ENCODE measurements at regions not wholly inside any gene's neighbourhood (a gene's known extent, or its start where the extent isn't known, plus 50 kb on each side); places are given as distances from the start of the nearest gene placed in this dataset.
"Not testable (repeated sequence)": the region's sequence is repeated elsewhere in the genome, so short reads cannot be mapped to it uniquely, and the experiment has no call there.

DNA sequence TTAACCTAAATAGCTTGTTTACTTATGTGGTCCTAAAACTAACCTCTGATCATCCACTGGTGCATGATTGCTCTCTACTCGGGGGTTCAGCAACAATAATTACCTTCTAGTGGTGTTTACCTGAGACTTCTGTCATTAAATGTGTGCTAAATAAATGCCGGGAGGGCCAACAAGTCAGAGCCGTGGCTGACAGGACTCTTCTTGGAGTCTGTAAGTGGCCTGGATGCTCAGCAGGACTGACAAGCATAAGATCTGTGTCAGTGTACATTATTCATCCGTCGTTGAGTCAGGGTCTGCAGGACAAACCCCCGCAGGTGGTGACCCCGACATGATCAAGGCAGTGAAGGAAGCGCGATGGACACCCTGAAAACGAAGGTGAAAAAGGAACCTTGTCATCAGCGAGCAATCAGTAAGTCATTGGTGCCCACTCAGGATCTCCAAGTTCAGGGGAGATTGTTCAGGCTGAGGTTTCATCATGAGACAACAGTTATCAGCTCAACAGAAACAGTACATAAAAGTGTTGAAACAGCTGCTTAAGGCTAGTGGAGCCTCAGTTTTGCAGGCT is 1466.9 kb downstream of the UQCRFS1 start:
- no peak for DNase-seq

DNA sequence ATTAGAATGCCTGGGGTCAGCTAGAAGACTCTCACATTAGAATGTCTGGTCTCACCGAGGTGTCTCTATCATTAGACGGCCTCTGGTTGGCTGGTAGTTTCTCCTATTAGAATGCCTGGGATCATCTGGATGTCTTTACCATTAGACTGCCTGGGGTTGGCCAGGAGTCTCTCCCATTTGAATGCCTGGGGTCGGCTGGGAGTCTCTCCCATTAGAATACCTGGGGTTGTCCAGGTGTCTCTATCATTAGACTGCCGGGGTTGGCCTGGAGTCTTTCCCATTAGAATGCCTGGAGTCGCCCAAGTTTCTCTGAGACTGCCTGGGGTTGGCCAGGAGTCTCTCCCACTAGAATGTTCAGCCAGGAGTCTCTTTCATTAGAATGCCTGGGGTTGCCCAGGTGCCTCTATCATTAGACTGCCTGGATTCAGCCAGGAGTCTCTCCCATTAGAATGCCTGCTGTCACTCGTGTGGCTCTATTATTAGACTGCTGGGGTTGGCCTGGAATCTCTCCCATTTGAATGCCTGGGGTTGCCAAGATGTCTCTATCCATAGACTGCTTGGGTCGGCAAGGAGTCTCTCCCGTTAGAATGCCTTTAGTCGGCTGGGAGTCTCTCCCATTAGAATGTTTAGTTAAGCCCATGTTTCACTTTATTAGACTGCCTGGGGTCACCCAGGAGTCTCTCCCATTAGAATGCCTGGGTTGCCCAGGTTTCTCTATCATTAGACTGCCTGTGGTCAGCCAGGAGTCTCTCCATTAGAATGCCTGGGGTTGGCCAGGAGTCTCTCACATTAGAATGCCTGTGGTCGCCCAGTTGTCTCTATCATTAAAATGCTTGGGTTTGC is 1467.8 kb downstream of the UQCRFS1 start:
- DNase-seq: no peak

DNA sequence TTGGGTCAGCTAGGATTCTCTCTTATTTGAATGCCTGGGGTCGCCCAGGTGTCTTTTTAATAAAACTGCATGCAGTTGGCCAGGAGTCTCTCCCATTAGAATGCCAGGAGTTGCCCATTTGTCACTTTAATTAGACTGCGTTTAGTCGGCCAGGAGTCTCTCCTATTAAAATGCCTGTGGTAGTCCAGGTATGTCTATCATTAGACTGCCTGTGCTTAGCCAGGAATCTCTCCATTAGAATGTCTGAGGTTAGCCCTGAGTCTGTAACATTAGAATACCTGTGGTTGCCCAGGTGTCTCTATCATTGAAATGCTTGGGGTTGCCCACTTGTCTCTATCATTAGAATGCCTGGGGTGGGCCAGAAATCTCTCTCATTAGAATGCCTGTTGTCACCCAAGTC is 1470.9 kb downstream of the UQCRFS1 start:
- no peak for DNase-seq

DNA sequence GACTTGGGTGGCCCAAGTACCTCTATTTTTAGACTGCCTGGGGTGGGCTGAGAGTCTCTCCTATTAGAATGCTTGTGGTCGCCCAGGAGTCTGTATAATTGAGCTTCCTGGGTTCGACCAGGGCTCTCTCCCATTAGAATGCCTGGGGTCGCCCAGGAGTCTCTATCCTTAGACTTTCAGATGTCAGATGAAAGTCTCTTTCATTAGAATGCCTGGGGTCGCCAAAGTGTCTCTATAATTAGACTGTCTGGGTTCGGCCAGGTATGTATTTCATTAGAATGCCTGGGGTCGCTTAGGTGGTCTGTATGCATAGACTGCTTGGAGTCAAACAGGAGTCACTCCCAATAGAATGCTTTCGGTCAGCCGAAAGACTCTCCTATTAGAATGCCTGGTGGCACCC is 1471.7 kb downstream of the UQCRFS1 start:
- DNase-seq: no peak

DNA sequence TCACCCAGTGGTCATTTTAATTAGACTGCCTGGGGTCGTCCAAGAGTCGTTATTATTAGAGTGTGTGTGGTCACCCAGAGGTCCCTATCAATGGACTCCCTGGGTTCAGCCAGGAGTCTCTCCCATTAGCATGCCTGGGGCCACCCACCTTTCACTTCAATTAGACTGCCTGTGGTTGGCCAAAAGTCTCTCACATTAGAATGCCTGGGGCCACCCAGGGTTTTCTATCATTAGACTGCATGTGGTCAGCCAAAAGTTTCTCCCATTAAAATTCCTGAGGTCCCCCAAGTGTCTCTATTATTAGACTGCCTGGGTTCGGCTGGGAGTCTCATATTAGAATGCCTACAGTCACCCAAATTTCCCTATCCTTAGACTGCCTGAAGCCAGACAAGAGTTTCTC is 1472.6 kb downstream of the UQCRFS1 start:
- no peak for DNase-seq

DNA sequence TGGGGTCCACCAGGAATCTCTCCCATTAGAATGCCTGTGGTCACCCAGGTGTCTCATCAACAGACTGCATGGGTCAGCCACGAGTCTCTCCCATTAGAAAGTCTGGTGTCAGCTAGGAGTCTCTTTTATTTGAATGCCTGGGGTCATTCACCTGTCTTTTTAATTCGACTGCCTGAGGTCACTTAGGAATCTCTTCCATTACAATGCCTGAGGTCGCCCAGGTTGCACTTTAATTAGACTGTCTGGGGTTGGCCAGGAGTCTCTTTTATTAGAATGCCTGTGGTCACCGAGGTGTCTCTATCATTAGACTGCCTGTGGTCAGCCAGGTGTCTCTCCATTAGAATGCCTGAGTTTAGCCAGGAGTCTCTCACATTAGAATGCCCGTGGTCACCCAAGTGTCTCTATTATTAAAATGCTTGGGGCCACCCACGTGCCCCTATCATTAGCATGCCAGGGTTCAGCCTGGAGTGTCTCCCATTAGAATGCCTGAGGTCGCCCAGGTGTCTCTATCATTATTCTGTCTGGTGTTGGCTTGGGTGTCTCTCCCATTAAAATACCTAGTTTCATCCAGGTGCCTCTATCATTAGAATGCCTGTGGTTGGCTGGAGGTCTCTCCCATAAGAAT is 1474.3 kb downstream of the UQCRFS1 start:
- no peak for DNase-seq

DNA sequence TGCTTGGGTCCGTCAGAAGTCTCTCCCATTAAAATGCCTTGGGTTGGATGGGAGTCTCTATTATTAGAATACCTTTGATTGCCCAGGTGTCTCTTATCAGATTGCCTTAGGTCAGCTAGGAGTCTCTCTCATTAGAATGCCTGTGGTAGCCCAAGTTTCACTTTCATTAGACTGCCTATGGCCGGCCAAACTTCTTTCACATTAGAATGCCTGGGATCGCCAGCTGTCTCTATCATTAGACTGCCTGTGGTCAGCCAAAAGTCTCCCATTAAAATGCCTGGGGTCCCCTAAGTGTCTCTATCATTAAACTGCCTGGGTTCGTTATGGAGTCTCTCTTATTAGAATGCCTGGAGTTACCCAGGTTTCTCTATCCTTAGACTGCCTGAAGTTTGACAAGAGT is 1476.7 kb downstream of the UQCRFS1 start:
- DNase-seq: no peak

DNA sequence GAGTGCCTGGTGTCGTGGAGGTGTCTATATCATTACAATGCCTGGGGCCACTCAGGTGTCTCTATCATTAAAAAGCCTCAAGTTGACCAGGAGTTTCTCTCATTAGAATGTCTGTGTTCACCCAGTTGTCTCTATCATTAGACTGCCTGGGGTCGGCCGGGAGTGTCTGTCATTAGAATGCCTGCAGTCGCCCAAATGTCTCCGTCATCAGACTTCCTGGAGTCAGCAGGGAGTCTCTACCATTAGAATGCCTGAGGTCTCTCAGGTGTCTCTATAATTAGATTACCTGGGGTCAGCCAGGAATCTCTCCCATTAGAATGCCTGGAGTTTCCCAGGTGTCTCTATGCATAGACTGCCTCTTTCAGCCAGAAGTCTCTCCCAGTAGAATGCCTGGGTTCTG is 1477.6 kb downstream of the UQCRFS1 start:
- no peak for DNase-seq

DNA sequence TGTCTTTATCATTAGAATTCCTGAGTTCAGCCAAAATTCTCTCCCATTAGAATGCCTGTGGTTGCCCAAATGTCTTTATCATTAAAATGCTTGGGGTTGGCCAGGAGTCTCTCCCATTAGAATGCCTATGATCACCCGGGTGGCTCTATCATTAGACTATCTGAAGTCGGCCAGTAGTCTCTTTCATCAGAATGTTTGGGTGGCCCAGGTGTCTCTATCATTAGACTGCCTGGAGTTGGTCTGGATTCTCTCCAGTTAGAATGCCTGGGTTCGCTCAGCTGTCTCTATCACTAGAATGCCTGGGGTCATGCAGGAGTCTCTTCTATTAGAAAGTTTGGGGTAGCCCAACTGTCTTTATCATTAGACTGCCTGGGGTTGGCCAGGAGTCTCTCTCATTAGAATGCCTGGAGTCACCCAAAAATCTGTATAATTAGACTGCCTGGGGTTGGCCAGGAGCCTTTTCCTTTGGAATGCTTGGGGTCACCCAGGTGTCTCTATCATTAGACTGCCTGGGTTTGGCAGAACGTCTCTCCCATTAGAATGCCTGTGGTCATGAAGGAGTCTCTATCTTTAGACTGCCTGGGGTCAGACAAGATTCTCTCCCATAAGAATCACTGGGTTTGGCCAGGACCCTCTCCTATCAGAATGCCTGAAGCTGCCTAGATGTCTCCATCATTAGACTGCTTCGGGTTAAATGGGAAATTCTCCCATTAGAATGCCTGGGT is 1478.3 kb downstream of the UQCRFS1 start:
- no peak for DNase-seq

DNA sequence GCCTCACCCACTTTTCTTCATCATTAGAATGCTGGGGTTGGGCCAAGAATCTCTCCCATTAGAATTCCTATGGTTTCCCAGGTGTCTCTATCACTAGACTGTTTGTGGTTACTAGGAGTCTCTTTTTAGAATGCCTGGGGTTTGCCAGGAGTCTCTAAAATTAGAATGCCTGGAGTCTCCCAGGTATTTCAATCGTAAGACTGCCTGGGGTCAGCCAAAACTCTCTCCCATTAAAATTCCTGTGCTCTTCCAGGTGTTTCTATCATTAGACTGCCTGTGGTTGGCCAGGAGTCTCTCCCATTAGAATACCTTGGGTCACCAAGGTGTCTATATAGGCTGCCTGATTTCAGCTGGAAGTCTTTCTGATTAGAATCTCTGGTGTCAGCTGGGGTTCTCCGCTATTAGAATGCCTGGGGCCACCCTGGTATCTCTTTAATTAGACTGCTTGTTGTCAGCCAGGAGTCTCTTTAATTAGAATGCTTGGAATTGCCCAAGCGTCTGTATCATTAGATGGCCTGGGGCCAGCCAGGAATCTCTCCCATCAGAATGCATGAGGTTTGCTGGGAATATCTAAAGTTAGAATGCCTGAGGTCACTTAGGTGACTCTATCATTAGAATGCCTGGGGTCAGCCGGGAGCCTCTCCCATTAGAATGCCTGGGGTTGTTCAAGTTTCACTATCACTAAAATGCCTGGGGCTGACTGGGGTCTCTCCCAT is 1479.2 kb downstream of the UQCRFS1 start:
- DNase-seq: no peak

DNA sequence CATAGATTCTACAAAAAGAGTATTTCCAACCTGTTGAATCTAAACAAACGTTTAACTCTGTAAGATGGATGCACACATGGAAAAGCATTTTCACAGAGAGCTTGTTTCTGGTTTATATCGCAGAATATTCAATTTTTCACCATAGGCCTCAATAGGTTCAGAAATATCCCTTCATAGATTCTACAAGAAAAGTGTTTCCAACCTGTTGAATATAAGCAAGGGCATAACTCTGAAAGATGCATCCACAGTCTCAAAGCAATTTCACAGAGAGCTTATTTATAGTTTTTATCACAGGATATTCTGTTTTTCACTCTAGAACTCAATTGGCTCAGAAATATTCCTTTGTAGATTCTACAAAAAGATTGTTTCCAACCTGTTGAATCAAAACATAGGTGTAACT is 1483.6 kb downstream of the UQCRFS1 start:
- no peak for DNase-seq

DNA sequence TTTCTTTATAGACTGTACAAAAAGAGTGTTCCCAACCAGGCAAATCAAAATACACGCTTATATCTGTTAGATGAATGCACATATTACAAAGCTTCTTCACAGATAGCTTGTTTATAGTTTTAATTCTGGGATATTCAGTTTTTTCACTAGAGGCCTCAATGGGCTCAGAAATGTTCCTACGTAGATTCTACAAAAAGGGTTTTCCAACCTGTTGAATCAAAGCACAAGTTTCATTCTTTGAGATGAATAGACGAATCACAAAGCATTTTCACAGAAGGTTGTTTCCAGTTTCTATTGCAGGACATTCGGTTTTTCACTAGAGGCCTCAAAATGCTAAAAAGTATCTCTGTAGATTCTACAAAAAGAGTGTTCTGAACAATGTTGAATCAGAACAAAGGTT is 1490.3 kb downstream of the UQCRFS1 start:
- DNase-seq: no peak

DNA sequence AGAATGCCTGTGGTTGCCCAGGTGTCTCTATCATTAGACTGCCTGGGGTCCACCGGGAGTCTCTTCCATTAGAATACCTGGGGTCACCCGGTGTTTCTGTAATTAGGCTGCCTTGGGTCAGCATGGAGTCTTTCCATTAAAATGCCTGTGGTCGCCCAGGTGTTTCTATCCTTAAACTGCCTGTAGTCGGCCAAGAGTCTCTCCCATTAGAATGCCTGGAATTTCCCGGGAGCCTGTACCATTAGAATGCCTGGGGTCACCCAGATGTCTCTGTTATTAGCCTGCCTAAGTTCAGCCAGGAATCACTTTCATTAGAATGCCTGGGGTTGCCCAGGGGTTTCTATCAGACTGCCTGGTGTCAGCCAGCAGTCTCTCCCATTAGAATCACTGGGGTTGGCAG is 1492.8 kb downstream of the UQCRFS1 start:
- no peak for DNase-seq

DNA sequence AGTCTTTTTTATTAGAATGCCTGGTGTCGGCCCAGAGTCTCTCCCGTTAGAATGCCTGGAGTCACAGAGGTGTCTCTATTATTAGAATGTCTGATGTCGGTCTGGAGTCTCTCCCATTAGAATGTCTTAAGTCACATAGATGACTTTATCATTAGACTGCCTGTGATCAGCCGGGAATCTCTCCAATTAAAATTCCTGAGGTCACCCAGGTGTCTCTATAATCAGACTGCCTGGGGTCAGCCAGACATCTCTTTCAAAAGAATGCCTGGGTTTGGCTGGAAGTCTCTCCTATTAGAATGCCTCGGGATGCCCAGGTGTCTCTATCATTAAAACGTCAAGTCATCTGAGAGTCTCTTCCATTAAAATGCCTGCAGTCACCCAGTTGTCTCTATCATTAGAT is 1493.9 kb downstream of the UQCRFS1 start:
- no peak for DNase-seq

DNA sequence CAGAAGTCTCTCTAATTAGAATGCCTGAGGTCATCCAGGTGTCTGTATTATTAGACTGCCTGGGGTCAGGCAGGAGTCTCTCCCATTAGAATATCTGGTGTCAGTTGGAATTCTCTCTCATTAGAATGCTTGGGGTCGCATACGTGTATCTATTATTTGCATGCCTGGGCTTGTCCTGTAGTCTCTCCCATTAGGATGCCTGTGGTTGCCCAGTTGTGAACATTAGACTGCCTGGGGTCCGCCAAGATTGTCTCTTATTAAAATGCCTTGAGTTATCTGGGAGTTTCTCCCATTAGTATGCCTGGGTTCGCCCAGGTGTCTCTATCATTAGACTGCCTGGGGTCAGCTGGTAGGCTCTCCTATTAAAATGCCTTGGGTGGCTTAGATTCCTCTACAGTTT is 1494.7 kb downstream of the UQCRFS1 start:
- DNase-seq: no peak

DNA sequence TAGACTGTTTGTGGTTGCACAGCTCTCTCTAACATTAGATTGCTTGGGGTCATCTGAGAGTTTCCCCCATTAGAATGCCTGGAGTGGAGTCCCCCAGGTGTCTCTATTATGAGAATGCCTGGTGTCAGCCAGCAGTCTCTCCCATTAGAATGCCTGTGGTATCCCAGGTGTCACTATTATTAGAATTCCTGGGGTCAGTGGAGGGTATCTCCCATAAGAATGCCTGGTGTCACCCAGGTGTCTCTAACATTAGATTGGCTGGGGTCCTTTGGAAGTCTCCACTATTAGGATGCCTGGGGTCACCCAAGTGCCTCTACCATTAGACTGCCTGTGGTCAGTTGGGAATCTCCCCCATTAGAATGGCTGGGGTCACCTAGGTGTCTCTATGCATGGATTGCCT is 1495.1 kb downstream of the UQCRFS1 start:
- DNase-seq: no peak

DNA sequence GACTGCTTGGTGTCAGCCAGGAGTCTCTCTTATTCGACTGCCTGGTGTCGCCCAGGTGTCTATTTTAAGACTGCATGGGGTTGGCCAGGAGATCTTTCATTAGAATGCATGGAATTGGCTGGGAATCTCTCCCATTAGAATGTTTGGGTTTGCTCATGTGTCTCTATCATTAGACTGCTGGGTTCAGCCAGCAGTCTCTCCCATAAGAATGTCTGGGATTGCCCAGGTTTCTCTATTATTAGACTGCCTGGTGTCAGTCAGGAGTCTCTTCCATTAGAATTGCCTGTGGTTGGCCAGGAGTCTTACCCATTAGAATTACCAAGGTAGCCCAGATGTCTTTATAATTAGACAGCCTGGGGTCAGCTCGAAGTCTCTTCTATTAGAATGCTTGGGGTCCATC is 1496.0 kb downstream of the UQCRFS1 start:
- no peak for DNase-seq

DNA sequence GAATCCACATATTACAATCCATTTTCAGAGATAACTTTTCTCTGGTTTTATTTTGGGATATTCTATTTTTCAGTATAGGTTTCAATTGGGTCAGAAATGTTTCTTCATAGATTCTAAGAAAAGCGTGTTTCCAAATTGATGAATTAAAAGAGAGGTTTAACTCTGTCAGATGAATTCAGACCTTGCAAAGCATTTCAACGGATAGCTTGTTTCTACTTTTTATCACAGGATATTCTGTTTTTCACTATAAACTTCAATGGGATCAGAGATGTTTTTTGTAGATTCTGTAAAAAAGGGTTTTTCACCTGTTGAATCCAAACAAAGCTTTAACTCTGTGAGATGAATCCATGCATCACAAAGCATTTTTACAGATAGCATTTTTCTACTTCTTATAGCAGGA is 1498.1 kb downstream of the UQCRFS1 start:
- no peak for DNase-seq

DNA sequence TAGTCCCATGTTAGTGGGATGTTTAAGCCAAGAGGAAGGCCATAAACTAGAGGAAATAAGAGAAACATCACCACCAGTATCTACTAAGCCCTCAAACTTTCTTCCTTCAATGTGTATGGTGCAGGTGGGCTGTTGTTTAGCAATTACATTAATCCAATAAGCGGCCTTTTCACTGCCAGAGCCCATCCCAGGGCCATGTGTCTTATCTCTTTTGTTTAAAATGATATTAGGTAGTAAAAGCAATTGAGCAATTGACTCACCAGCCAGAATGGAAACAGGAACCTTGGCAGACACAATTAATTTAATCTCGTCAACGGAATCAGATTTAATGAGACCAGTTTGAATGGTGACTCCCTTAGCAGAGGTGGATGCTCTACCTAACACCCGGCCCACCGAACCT is 1503.5 kb downstream of the UQCRFS1 start:
- DNase-seq: no peak

DNA sequence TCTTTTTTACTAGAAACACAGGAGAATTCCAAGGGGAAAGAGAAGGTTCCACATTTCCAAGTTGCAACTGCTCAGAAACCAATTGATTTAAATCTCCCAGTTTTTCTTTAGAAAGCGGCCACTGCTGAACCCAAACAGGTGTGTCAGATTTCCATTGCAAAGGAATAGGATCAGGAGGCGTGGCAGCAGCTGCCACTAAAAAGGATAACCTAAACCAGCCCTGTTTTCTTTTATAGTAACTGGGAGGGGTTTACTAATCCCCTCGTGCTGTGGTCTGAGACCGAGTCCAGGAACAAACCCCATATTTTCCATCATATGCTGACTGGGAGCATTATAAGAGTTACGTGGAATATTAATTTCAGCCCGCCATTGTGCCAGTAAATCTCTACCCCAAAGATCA is 1504.0 kb downstream of the UQCRFS1 start:
- DNase-seq: not testable (repeated sequence)

DNA sequence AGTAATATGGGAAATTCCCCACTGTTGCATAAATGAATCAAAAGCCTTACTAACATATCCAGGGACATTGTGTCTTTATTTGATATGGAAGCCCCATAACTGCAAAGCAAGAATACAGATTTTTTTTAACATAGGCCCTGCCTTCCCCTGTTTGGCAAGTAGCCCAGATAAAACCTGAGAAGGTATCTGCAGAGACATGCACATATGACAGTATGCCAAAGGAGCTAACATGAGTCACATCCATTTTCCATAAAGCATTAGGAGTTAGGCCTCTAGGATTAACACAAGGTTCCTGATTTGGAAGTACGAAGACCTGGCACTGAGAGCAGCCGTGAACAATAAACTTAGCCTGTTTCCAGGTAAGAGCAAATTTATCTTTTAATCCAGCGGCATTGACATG is 1505.9 kb downstream of the UQCRFS1 start:
- DNase-seq: not testable (repeated sequence)

DNA sequence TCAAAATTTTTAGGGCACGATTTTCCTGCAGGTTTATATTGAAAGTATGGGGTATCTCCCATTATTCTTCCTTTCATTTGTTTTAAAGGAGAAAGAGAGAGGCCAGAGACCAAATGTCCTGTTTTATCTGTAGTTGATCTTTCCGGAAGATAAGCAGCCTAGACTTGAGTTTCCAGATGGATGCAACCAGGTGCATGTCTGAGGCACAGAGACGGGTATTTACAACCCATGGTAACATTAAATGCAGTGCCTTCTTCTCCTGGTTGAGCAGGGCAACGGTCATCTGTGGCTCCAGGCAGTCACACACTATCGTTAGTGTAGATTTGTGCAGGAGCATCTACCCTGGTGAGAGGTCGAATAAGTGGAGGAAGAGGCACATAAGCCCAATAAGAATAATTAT is 1507.1 kb downstream of the UQCRFS1 start:
- no peak for DNase-seq
